ENCODE measurements at regions not wholly inside any gene's neighbourhood (a gene's known extent, or its start where the extent isn't known, plus 50 kb on each side); places are given as distances from the start of the nearest gene placed in this dataset.
"Not testable (repeated sequence)": the region's sequence is repeated elsewhere in the genome, so short reads cannot be mapped to it uniquely, and the experiment has no call there.

GRCh38 chr2:183881978-183882377 is 716.4 kb upstream of the ZNF804A start:
- H3K9me3 Mint-ChIP-seq = peaks cover 0 to 35% (median 5%) of the 10 kb centered on the region in 11 donors
- H3K4me3 Mint-ChIP-seq = no peak overlapping the region
- H3K9me3 ChIP-seq (ENCODE audit: control insufficient read depth in 2 of 3, low read length in 3 of 3) = no peaks in the 10 kb centered on the region
- no peaks in the 10 kb centered on the region for H3K36me3 ChIP-seq (ENCODE audit: control insufficient read depth in 2 of 3, insufficient read depth in 3 of 3, low read length in 3 of 3)
- no peak for DNase-seq
- H3K4me3 ChIP-seq (ENCODE audit: low read length) = no peak overlapping the region
- H3K4me1 Mint-ChIP-seq = no peaks in the 10 kb centered on the region
- H3K36me3 Mint-ChIP-seq = no peaks in the 10 kb centered on the region
- H3K27me3 Mint-ChIP-seq = no peaks in the 10 kb centered on the region
- H3K27ac ChIP-seq (ENCODE audit: low read depth, low read length) = no peak overlapping the region
- ChIA-PET CTCF (no interaction called here), POLR2A (no interaction called here)
- H3K27ac Mint-ChIP-seq = no peak overlapping the region
- no peaks in the 10 kb centered on the region for H3K4me1 ChIP-seq (ENCODE audit: control insufficient read depth in 2 of 2, insufficient read depth in 2 of 2, low read length in 2 of 2)
- no peaks in the 10 kb centered on the region for H3K27me3 ChIP-seq (ENCODE audit: control insufficient read depth in 2 of 2, insufficient read depth in 2 of 2, low read length in 2 of 2)
- intact Hi-C loops (cut with micrococcal nuclease) = no loop called here
- ATAC-seq = no peak

- Histone ChIP-seq H3K27ac (ENCODE audit: low read depth, low read length) (no peak overlapping the region), H3K4me3 (ENCODE audit: low read length) (no peak overlapping the region), H3K36me3 (ENCODE audit: control insufficient read depth in 2 of 3, insufficient read depth in 3 of 3, low read length in 3 of 3) (no peaks in the 10 kb centered on the region), H3K9me3 (ENCODE audit: control insufficient read depth in 2 of 3, low read length in 3 of 3) (no peaks in the 10 kb centered on the region), H3K4me1 (ENCODE audit: control insufficient read depth in 2 of 2, insufficient read depth in 2 of 2, low read length in 2 of 2) (no peaks in the 10 kb centered on the region), H3K27me3 (ENCODE audit: control insufficient read depth in 2 of 2, insufficient read depth in 2 of 2, low read length in 2 of 2) (no peaks in the 10 kb centered on the region)
- intact Hi-C loops (cut with micrococcal nuclease) = no loop called here
- Mint-ChIP-seq H3K27me3 (no peaks in the 10 kb centered on the region), H3K36me3 (no peaks in the 10 kb centered on the region), H3K4me1 (no peaks in the 10 kb centered on the region), H3K4me3 (no peak overlapping the region), H3K9me3 (peaks cover 0 to 9% (median 5%) of the 10 kb centered on the region in 11 donors), H3K27ac (no peak overlapping the region)
- no peak for ATAC-seq
- ChIA-PET POLR2A (no interaction called here), CTCF (no interaction called here)
- DNase-seq = peak in 1 of 9 donors; percentile 7
These were observed 705.9 kb upstream of the ZNF804A start for GRCh38 chr2:183892315-183892941.

GRCh38 chr2:183898641-183899040 is 699.7 kb upstream of the ZNF804A start:
- ChIA-PET CTCF (no interaction called here), POLR2A (no interaction called here)
- Mint-ChIP-seq H3K4me3 (no peak overlapping the region), H3K27me3 (no peaks in the 10 kb centered on the region), H3K27ac (no peak overlapping the region), H3K9me3 (peaks cover 0 to 16% (median 3%) of the 10 kb centered on the region in 11 donors), H3K36me3 (no peaks in the 10 kb centered on the region), H3K4me1 (no peaks in the 10 kb centered on the region)
- H3K27ac ChIP-seq (ENCODE audit: low read depth, low read length) = no peak overlapping the region
- no peaks in the 10 kb centered on the region for H3K9me3 ChIP-seq (ENCODE audit: control insufficient read depth in 2 of 3, low read length in 3 of 3)
- intact Hi-C loops (cut with micrococcal nuclease) = no loop called here
- H3K36me3 ChIP-seq (ENCODE audit: control insufficient read depth in 2 of 3, insufficient read depth in 3 of 3, low read length in 3 of 3) = no peaks in the 10 kb centered on the region
- H3K4me1 ChIP-seq (ENCODE audit: control insufficient read depth in 2 of 2, insufficient read depth in 2 of 2, low read length in 2 of 2) = no peaks in the 10 kb centered on the region
- ATAC-seq = no peak
- H3K27me3 ChIP-seq (ENCODE audit: control insufficient read depth in 2 of 2, insufficient read depth in 2 of 2, low read length in 2 of 2) = no peaks in the 10 kb centered on the region
- no peak overlapping the region for H3K4me3 ChIP-seq (ENCODE audit: low read length)
- DNase-seq = no peak

GRCh38 chr2:183901931-183902330 is 696.4 kb upstream of the ZNF804A start:
- Histone ChIP-seq H3K4me3 (ENCODE audit: low read length) (no peak overlapping the region), H3K4me1 (ENCODE audit: control insufficient read depth in 2 of 2, insufficient read depth in 2 of 2, low read length in 2 of 2) (no peaks in the 10 kb centered on the region), H3K27me3 (ENCODE audit: control insufficient read depth in 2 of 2, insufficient read depth in 2 of 2, low read length in 2 of 2) (no peaks in the 10 kb centered on the region), H3K36me3 (ENCODE audit: control insufficient read depth in 2 of 3, insufficient read depth in 3 of 3, low read length in 3 of 3) (no peaks in the 10 kb centered on the region), H3K9me3 (ENCODE audit: control insufficient read depth in 2 of 3, low read length in 3 of 3) (no peaks in the 10 kb centered on the region), H3K27ac (ENCODE audit: low read depth, low read length) (no peak overlapping the region)
- no peaks in the 10 kb centered on the region for H3K36me3 Mint-ChIP-seq
- H3K4me1 Mint-ChIP-seq = no peaks in the 10 kb centered on the region
- intact Hi-C loops (cut with micrococcal nuclease) = no loop called here
- DNase-seq (no peak), ATAC-seq (no peak)
- peaks cover 0 to 17% (median 0%) of the 10 kb centered on the region in 11 donors for H3K9me3 Mint-ChIP-seq
- ChIA-PET CTCF (no interaction called here), POLR2A (no interaction called here)
- H3K27me3 Mint-ChIP-seq = no peaks in the 10 kb centered on the region
- no peak overlapping the region for H3K27ac Mint-ChIP-seq
- no peak overlapping the region for H3K4me3 Mint-ChIP-seq

- Mint-ChIP-seq H3K27me3 (no peaks in the 10 kb centered on the region), H3K27ac (no peak overlapping the region), H3K36me3 (no peaks in the 10 kb centered on the region), H3K9me3 (peaks cover 0 to 17% (median 0%) of the 10 kb centered on the region in 11 donors), H3K4me1 (no peaks in the 10 kb centered on the region), H3K4me3 (no peak overlapping the region)
- Histone ChIP-seq H3K27me3 (ENCODE audit: control insufficient read depth in 2 of 2, insufficient read depth in 2 of 2, low read length in 2 of 2) (no peaks in the 10 kb centered on the region), H3K36me3 (ENCODE audit: control insufficient read depth in 2 of 3, insufficient read depth in 3 of 3, low read length in 3 of 3) (no peaks in the 10 kb centered on the region), H3K27ac (ENCODE audit: low read depth, low read length) (no peak overlapping the region), H3K4me3 (ENCODE audit: low read length) (no peak overlapping the region), H3K9me3 (ENCODE audit: control insufficient read depth in 2 of 3, low read length in 3 of 3) (no peaks in the 10 kb centered on the region), H3K4me1 (ENCODE audit: control insufficient read depth in 2 of 2, insufficient read depth in 2 of 2, low read length in 2 of 2) (no peaks in the 10 kb centered on the region)
- ChIA-PET CTCF (no interaction called here), POLR2A (no interaction called here)
- no peak for ATAC-seq
- intact Hi-C loops (cut with micrococcal nuclease) = no loop called here
- DNase-seq = no peak
These were observed 695.3 kb upstream of the ZNF804A start for GRCh38 chr2:183903026-183903425.

- H3K4me3 ChIP-seq (ENCODE audit: low read length); H3K27me3 ChIP-seq (ENCODE audit: control insufficient read depth in 2 of 2, insufficient read depth in 2 of 2, low read length in 2 of 2); DNase-seq; H3K36me3 ChIP-seq (ENCODE audit: control insufficient read depth in 2 of 3, insufficient read depth in 3 of 3, low read length in 3 of 3); H3K27ac ChIP-seq (ENCODE audit: low read depth, low read length); POLR2A ChIA-PET; H3K27ac Mint-ChIP-seq; intact Hi-C loops (cut with micrococcal nuclease); H3K4me1 Mint-ChIP-seq; H3K27me3 Mint-ChIP-seq; H3K4me1 ChIP-seq (ENCODE audit: control insufficient read depth in 2 of 2, insufficient read depth in 2 of 2, low read length in 2 of 2); ATAC-seq; H3K9me3 ChIP-seq (ENCODE audit: control insufficient read depth in 2 of 3, low read length in 3 of 3); H3K4me3 Mint-ChIP-seq; H3K36me3 Mint-ChIP-seq; CTCF ChIA-PET: not testable (repeated sequence)
- H3K9me3 Mint-ChIP-seq = peaks cover 0 to 12% (median 5%) of the 10 kb centered on the region in 11 donors
These were observed 682.3 kb upstream of the ZNF804A start for GRCh38 chr2:183916041-183916440.

- no peaks in the 10 kb centered on the region for H3K27me3 ChIP-seq (ENCODE audit: control insufficient read depth in 2 of 2, insufficient read depth in 2 of 2, low read length in 2 of 2)
- no peak overlapping the region for H3K27ac ChIP-seq (ENCODE audit: low read depth, low read length)
- Mint-ChIP-seq H3K27me3 (no peaks in the 10 kb centered on the region), H3K4me1 (no peaks in the 10 kb centered on the region), H3K9me3 (peaks cover 3 to 16% (median 6%) of the 10 kb centered on the region in 11 donors), H3K27ac (no peak overlapping the region), H3K4me3 (no peak overlapping the region), H3K36me3 (no peaks in the 10 kb centered on the region)
- H3K4me1 ChIP-seq (ENCODE audit: control insufficient read depth in 2 of 2, insufficient read depth in 2 of 2, low read length in 2 of 2) = no peaks in the 10 kb centered on the region
- POLR2A ChIA-PET = no interaction called here
- no peaks in the 10 kb centered on the region for H3K36me3 ChIP-seq (ENCODE audit: control insufficient read depth in 2 of 3, insufficient read depth in 3 of 3, low read length in 3 of 3)
- CTCF ChIA-PET = no interaction called here
- no peak for DNase-seq
- intact Hi-C loops (cut with micrococcal nuclease) = no loop called here
- H3K4me3 ChIP-seq (ENCODE audit: low read length) = no peak overlapping the region
- no peak for ATAC-seq
- H3K9me3 ChIP-seq (ENCODE audit: control insufficient read depth in 2 of 3, low read length in 3 of 3) = no peaks in the 10 kb centered on the region
These were observed 679.2 kb upstream of the ZNF804A start for GRCh38 chr2:183919167-183919566.

All from naive thymus-derived CD4-positive, alpha-beta T cell (primary cell).